GM18951 (cell line): ENCODE measurements at regions not wholly inside any gene's neighbourhood (a gene's known extent, or its start where the extent isn't known, plus 50 kb on each side); places are given as distances from the start of the nearest gene placed in this dataset.

ENCODE experiments used
- POLR2A ChIP-seq: IDR thresholded peaks from 4 replicates; pipeline ENCODE4 v1.6.1; 2011; ENCODE audit warnings: mild to moderate bottlenecking; ENCODE audit not compliant: insufficient read length, insufficient read depth; ENCODE audit errors: extremely low read depth
- in situ Hi-C: fragments of 300-500 bp; cut with MboI; formaldehyde crosslinking; loops from one replicate; pipeline ENCODE4 v1.12.0; 2022; ENCODE audit warnings: low sequenced_read_pairs, mixed read lengths, inconsistent platforms; ENCODE audit not compliant: unreplicated experiment

DNA sequence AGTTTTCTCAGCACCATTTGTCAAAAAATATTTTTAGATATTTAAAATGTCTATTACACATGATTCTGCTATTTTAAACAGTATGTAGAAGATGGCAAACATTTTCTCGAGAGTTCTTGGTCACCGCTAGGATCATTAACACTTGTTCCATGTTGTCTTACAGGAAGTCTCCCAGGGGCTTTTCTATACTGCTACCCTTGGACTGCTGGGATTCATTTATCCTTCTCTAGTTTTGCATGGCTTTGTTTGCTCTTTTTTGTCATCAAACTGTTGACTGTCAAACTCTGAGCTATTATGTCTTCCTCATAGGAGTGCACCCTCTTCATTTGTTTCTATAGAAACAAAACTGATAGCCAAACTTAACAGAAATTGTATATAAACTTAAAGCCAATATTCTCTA lies 184.9 kb downstream of the CDCA7 start:
- no peak for TF ChIP-seq POLR2A
- in situ Hi-C loops: no loop called here

DNA sequence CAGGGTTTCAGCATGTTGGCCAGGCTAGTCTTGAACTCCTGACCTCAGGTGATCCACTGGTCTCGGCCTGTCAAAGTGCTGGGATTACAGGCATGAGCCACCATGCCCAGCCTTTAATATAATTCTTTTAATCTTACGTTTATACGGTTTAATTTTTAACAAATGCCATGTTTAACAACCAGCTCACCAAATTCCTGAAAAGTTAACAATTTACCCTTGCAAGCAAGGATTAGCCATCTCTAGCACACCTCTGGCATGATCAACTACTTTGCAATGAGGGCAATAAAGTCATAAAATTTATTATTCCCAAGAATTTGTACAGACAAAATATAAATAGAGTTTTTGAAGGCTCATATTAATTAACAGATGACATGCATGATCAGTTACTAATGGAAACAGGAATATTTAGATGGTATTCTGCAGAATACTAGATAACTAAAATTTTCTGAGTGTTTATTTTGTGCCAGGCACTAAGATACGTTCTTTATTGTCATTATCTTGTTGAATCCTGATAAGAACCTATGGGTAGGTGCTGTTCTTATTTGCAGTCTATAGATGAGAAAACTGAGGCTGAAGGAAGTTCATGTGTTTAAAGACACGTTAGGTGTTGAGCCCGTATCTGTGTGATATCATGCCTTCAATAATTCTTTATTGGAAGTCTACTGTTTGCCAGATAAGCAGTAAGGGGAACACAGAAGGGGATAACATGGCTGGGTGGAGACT lies 190.1 kb downstream of the CDCA7 start:
- in situ Hi-C loops: no loop called here
- no peak for TF ChIP-seq POLR2A

DNA sequence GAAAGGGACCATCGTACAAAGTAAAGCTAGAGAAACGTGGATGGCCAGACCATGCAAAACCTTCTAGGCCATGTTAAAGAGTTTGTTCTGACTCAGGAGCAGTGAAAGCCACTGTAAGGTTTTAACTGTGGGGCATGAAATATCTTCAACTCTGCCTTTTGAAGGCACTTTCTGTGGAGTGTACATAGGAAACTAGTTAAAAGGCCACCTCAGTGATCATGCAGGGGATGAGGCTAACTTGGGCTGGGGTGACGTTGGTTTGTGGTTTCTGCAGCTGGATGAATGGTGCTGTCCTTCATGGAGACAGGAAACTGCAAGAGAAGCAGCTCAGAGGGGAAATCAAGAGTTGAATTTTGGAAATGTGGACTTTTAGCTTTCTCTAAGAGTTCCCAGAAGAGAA lies 190.7 kb downstream of the CDCA7 start:
- in situ Hi-C loops: no loop called here
- no peak for TF ChIP-seq POLR2A

DNA sequence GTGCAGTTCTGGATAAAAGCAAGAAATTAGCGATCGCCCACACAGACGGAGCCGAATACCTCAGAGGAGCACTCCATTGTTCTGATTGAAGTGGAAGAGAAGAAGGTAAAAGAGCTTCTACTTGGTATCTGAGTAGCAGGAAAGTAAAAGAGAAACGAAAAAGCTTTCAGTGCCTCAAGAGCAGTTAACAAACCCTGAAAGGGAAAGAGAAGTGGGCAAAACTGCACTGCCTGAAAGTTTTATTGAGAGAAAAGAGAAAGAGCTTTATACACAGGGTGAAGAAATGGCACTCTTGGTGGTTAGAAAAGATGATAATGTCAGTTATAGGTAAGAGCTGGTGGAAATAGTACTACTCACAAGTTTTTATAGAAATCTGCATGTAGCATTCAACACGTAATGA lies 192.8 kb downstream of the CDCA7 start:
- no peak for TF ChIP-seq POLR2A

DNA sequence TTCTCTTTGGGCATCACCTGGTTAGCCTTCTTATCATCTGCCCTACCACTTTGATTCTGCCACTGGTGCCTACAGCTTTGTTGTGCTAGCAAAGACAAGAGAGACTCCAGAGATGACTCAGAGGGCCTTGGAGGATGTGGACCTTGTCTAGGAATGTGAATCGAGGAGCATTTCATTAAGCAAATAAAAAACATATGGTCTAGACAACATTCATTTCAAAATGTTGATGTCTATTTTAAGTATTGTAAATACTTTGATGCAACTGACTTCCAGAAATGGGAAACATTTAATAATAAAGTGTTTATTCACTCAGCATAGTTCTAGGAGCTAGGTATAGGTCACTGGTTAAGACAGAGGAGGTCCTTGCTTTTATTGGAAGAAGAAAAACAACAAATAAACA lies 195.5 kb downstream of the CDCA7 start:
- in situ Hi-C loops: no loop called here
- TF ChIP-seq POLR2A: no peak

More for the DNA sequence above, 192.8 kb downstream of the CDCA7 start:
- in situ Hi-C loops: no loop called here

DNA sequence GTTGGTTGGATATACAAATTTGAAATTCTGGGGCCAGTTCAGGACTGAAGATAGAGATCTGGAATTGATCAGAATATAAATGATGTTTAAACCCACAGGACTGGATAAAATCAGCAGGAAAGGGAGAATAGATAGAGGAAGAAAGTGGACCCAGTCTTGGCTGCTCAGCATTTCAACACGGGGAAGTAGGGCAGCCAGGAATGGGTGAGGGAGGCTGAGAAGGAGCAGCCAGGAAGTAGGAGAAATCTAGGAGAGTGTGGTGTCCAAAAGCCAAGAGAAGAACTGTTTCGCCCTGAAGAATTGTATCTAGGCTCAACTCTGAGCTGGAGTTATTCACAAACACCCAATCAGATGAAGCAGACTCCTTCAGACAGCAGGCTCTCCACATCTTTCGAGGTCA lies 197.9 kb downstream of the CDCA7 start:
- in situ Hi-C loops: no loop called here
- no peak for TF ChIP-seq POLR2A

DNA sequence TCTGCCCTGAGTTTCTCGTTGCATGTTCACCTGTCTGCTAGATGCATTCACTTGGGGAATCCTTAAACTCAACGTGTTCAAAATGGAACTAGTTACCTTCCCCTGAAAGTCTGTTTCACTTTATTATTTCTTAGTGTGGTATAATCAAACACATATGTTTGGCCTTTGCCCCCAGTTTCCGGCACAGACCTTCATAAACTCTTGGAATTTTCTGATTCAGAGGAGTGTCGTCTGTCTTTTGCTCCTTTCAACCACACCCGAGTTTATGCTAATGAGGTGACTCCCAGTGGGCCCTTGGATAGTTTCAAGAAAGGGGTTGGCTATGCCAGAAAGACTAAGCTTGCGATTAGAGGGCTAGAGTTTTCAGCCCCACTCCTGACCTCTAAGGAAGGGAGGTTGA lies 198.9 kb downstream of the CDCA7 start:
- TF ChIP-seq POLR2A: no peak
- in situ Hi-C loops: no loop called here

DNA sequence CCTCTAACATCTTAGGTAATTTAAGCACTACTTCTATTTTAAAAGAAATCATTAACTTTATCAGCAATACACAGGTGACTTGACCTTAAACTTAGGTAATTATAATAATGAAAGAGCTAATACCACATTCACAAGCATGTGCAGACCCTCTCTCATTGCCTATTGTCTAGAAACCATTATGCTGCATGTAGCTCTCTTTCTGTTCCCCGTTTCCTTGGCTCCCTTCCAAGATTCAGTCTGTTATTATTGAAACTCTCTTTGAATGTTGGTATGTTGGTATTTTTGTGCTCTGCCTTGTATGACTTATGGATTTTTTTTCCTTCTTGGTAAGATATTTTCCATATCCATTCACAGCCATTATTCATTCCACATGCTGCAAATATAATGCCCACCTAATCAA lies 201.2 kb downstream of the CDCA7 start:
- in situ Hi-C loops: no loop called here
- no peak for TF ChIP-seq POLR2A

DNA sequence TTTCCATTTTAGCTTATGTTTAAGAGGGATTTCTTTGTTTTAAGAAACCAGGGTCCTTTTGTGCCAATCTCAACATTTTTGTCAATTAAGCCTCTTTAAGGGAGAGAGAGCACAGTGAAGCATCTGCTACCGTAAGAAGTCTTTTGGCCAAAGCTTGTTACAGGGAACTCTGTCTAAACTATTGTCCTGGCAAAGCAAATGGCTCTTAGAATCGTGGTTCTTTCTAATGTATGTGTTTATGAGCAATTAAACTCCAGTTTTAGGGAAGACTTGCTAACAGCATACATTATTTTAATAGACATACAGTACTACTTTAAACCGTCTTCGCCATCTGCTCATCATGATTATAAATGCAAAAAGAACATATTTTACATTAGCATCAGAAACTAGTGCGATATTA lies 202.1 kb downstream of the CDCA7 start:
- in situ Hi-C loops: no loop called here
- no peak for TF ChIP-seq POLR2A

DNA sequence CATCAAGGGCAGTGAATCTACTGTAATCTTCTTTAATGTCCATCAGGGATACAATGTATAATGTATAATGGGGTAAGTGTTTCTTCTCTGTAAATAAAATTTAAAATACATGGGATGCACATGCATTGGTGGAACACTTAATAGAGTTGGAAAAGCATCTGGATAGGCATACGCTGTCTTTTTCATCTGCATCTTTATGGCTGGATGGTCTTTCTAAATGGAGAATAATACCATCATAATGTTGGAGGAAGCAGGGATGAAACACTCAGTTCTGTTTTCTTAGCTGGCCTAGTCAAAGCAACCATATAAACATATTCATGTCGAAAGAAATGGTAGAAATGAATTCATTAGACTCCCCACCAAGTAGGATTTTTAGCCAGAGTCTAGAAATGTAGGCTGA lies 202.8 kb downstream of the CDCA7 start:
- TF ChIP-seq POLR2A: no peak
- in situ Hi-C loops: no loop called here

DNA sequence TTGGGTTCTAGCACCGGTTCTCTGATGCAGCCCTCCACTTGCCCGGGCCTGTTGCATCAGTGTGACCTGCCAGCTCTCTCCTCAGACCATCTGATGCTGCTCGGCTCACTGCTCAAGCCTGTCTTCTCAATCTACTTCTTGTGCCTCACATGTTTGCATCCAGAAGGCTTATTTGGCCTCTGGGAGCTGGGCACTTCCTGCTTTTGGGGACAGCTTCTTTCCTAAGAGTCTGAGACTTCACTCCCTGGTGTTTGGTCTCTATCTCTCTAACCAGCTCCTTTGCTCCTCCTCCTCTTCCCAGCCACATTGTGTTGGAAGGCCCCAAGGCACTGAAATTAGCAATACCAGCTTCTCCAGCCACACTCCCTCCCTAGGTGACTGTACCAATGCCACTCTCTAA lies 212.8 kb downstream of the CDCA7 start:
- in situ Hi-C loops: no loop called here
- TF ChIP-seq POLR2A: no peak

DNA sequence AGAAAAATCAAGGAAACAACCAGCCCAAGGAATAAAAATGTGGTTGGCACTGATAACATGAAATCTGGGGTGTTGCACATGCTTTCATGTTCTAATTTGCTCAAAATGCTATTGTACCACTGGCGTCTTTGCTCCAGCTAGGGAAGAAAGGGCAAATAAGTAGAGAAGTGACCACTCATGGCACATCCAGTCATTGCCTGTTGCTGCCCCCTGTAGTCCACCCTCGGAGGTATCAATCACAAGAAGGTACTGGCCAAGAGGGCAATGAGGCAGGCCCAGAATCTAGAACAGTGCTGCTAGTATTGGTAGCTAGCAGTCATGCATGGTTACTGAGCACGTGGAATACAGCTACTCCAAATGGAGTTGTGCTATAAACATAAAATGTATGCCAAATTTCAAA lies 213.4 kb downstream of the CDCA7 start:
- TF ChIP-seq POLR2A: no peak
- in situ Hi-C loops: no loop called here

DNA sequence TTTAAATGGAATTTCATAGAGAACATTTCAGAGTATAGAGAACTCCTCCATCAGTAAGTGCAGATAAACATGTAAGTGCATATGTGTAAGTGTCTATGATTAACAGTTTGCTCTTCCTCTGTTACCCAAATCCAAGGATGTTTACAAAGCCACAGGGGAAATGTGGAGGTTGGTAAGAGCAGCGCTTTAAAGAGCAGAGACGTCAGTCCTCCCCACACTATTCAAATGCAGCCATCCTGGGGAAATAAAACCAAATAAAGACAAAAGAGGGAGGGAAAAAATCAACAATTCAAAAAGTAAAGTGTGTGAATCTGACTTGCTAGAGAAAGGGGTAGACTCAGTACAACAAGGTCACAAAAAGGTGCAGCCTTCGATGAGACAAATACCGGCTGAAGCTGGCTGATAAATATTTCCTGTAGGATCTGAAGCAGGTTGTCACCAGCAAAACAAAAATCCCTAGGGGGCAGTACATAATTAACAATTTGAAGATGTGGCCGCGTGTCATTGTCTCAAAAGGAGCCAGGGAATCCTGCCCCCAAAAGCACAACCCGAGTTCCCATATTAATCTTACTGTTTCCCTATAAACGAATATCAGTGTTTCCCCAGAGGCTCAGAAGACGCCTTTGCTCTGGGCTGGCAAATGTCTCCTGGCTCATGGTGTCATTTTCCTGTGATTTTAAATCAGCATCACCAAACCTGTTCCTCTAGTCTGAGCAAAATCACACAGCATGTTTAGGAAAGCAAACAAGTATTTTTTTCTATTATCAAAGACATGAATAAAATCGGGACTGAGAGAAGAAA lies 216.5 kb downstream of the CDCA7 start:
- no peak for TF ChIP-seq POLR2A
- in situ Hi-C loops: no loop called here
